ENCODE measurements at regions not wholly inside any gene's neighbourhood (a gene's known extent, or its start where the extent isn't known, plus 50 kb on each side); places are given as distances from the start of the nearest gene placed in this dataset.

GRCh38 chr10:130453721-130454542, 317.7 kb downstream of the GLRX3 start:
- Histone ChIP-seq H3K4me1 (ENCODE audit: control insufficient read depth in 5 of 5, insufficient read depth in 5 of 5, low read length in 5 of 5) (no peaks in the 10 kb centered on the region), H3K9me3 (ENCODE audit: control insufficient read depth in 4 of 4, insufficient read depth in 3 of 4, low read length in 3 of 4) (no peaks in the 10 kb centered on the region), H3K27me3 (ENCODE audit: control insufficient read depth in 3 of 3, insufficient read depth in 3 of 3, low read length in 2 of 3) (peaks cover 0 to 3% (median 0%) of the 10 kb centered on the region in 3 donors), H3K9ac (ENCODE audit: insufficient read depth in 1 of 2, low read length in 2 of 2) (no peak overlapping the region), H3K4me3 (no peak overlapping the region), H3K36me3 (ENCODE audit: control insufficient read depth in 4 of 4, insufficient read depth in 4 of 4, low read length in 4 of 4) (no peaks in the 10 kb centered on the region), H3K27ac (ENCODE audit: low read depth in 1 of 2, low read length in 1 of 2) (no peak overlapping the region)
- ATAC-seq (ENCODE audit: insufficient read depth, low FRiP score): no peak
- WGBS, 2 donors: 78 to 81% methylated on average over 17 of the region's 17 CpGs
- no peak for DNase-seq
- TF ChIP-seq, protein P1, sequence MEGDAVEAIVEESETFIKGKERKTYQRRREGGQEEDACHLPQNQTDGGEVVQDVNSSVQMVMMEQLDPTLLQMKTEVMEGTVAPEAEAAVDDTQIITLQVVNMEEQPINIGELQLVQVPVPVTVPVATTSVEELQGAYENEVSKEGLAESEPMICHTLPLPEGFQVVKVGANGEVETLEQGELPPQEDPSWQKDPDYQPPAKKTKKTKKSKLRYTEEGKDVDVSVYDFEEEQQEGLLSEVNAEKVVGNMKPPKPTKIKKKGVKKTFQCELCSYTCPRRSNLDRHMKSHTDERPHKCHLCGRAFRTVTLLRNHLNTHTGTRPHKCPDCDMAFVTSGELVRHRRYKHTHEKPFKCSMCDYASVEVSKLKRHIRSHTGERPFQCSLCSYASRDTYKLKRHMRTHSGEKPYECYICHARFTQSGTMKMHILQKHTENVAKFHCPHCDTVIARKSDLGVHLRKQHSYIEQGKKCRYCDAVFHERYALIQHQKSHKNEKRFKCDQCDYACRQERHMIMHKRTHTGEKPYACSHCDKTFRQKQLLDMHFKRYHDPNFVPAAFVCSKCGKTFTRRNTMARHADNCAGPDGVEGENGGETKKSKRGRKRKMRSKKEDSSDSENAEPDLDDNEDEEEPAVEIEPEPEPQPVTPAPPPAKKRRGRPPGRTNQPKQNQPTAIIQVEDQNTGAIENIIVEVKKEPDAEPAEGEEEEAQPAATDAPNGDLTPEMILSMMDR (IDR thresholded peaks at IDR 0.05; ENCODE audit: control extremely low read depth, extremely low read depth): no peak

DNA sequence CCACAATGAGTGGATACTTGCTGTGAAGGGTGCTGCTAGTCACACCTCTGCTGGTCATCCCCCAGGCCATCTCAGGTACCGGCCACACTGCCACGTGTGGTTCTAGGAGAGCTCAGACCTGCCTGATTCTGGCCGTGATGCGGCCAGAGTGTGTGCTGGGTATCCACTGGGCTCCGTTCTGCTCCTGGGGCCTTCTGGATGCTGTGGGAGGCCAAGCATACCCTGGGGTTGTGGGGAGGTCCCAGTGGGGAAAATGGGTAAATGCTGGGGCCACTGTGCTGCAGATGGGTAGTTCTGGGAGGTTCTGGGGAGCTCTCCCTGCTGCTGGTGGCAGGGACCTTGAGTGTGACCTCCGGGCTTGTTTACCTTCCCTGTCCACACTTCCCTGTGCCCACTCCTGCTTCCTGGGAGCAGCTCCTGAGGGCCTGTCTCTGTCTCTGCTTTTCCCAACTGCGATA, 318.4 kb downstream of the GLRX3 start:
- H3K4me1 ChIP-seq (ENCODE audit: control insufficient read depth in 5 of 5, insufficient read depth in 5 of 5, low read length in 5 of 5): no peaks in the 10 kb centered on the region
- ATAC-seq (ENCODE audit: insufficient read depth, low FRiP score) (no peak), DNase-seq (no peak)
- TF ChIP-seq, protein P1 (IDR thresholded peaks at IDR 0.05; ENCODE audit: control extremely low read depth, extremely low read depth): no peak
- 89% methylated on average over 7 of the region's 7 CpGs for WGBS, 2 donors
- H3K9me3 ChIP-seq (ENCODE audit: control insufficient read depth in 4 of 4, insufficient read depth in 3 of 4, low read length in 3 of 4): no peaks in the 10 kb centered on the region
- peaks cover 0 to 3% (median 0%) of the 10 kb centered on the region in 3 donors for H3K27me3 ChIP-seq (ENCODE audit: control insufficient read depth in 3 of 3, insufficient read depth in 3 of 3, low read length in 2 of 3)
- no peak overlapping the region for H3K27ac ChIP-seq (ENCODE audit: low read depth in 1 of 2, low read length in 1 of 2)
- H3K36me3 ChIP-seq (ENCODE audit: control insufficient read depth in 4 of 4, insufficient read depth in 4 of 4, low read length in 4 of 4): no peaks in the 10 kb centered on the region
- no peak overlapping the region for H3K4me3 ChIP-seq
- no peak overlapping the region for H3K9ac ChIP-seq (ENCODE audit: insufficient read depth in 1 of 2, low read length in 2 of 2)

DNA sequence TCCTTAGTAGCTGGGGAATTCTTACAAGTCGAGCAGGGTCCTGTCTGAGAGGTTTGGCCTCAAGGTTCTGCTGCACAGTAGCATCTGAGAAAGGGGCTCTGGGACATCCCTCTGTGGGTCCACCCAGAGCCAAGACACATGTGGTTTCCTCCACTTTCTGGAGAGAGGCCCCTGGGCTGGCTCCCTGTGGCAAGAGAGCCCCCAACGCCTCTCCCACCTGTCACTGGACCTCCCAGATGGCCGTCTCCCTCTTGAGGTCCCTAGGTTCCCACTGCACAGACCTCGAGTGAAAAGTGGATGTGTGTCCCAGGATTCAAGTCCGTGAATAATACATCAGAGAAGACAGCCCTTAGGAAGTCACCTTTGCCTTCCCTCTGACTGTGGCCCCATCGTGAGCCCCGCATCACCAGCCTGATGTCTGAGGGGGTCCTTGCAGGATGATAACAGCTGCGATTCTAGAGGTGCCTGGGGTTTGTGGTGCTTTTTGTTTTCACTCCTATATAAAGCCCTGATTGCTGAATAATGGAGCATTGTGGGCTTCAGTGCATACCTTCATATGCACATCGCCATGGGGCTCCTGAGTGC, 319.0 kb downstream of the GLRX3 start:
- H3K4me1 ChIP-seq (ENCODE audit: control insufficient read depth in 5 of 5, insufficient read depth in 5 of 5, low read length in 5 of 5): no peaks in the 10 kb centered on the region
- no peak for DNase-seq
- H3K9me3 ChIP-seq (ENCODE audit: control insufficient read depth in 4 of 4, insufficient read depth in 3 of 4, low read length in 3 of 4): no peaks in the 10 kb centered on the region
- peaks cover 0 to 3% (median 0%) of the 10 kb centered on the region in 3 donors for H3K27me3 ChIP-seq (ENCODE audit: control insufficient read depth in 3 of 3, insufficient read depth in 3 of 3, low read length in 2 of 3)
- ATAC-seq (ENCODE audit: insufficient read depth, low FRiP score): no peak
- H3K36me3 ChIP-seq (ENCODE audit: control insufficient read depth in 4 of 4, insufficient read depth in 4 of 4, low read length in 4 of 4): no peaks in the 10 kb centered on the region
- H3K9ac ChIP-seq (ENCODE audit: insufficient read depth in 1 of 2, low read length in 2 of 2): no peak overlapping the region
- H3K27ac ChIP-seq (ENCODE audit: low read depth in 1 of 2, low read length in 1 of 2): no peak overlapping the region
- TF ChIP-seq, protein P1 (IDR thresholded peaks at IDR 0.05; ENCODE audit: control extremely low read depth, extremely low read depth): no peak
- WGBS, 2 donors: 84 to 85% methylated on average over 9 of the region's 9 CpGs
- no peak overlapping the region for H3K4me3 ChIP-seq
